GM12878 (cell line): ENCODE measurements at regions not wholly inside any gene's neighbourhood (a gene's known extent, or its start where the extent isn't known, plus 50 kb on each side); places are given as distances from the start of the nearest gene placed in this dataset.

Experiments
- CEBPB ChIP-seq, 2 experiments: fragments of 150-350 bp in 1 of 2; IDR thresholded peaks; 2 replicates each; pipeline ENCODE4 v1.6.1; 2012 to 2014; ENCODE audit warnings: low read depth in 2 of 2, low read length in 2 of 2, borderline replicate concordance in 1 of 2, inconsistent platforms in 1 of 2
- GABPA ChIP-seq: IDR thresholded peaks from 2 replicates; pipeline ENCODE4 v1.6.1; 2014; ENCODE audit warnings: antibody characterized with exemption, low read depth, mild to moderate bottlenecking, inconsistent platforms
- SIN3A ChIP-seq: IDR thresholded peaks from 2 replicates; pipeline ENCODE4 v1.6.1; 2012; ENCODE audit warnings: low read depth, low read length, improper control_type of control experiment
- TAF1 ChIP-seq: IDR thresholded peaks from 2 replicates; pipeline ENCODE4 v1.6.1; 2011; ENCODE audit warnings: mild to moderate bottlenecking, low read depth, low read length, borderline replicate concordance
- TF ChIP-seq, protein P1 (sequence below), 3 experiments: IDR thresholded peaks in 2 of 3; conservative IDR thresholded peaks in 1 of 3; 2 replicates each; pipeline ENCODE4 v1.5.1; 2011; ENCODE audit warnings: low read depth in 3 of 3, low read length in 3 of 3, mild to moderate bottlenecking in 3 of 3, control low read depth in 2 of 3, moderate library complexity in 2 of 3, inconsistent platforms in 1 of 3, mixed read lengths in 1 of 3; ENCODE audit not compliant: control insufficient read depth in 2 of 3, insufficient read depth in 1 of 3; ENCODE audit errors: extremely low read depth in 1 of 3

DNA sequence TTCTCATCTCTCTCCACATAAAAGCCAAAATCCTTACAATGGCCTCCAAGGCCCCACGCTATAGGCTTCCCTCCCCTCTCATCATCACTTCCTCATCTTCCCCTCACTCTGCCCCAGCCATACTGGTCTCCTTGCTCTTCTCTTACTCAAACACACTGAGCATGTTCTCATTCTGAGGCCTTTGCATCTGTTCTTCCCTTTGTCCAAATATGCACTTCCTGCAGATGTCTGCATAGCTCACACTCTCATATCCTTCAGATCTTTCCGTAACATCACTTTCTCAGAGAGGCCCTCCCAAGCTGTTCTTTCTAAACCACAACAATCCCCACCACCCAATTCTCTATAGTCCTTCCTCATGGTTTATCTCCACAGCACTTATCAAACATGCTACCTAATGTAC lies 284.1 kb downstream of the HHIPL2 start:
- TF ChIP-seq GABPA, result no peak
- TF ChIP-seq, protein P1, sequence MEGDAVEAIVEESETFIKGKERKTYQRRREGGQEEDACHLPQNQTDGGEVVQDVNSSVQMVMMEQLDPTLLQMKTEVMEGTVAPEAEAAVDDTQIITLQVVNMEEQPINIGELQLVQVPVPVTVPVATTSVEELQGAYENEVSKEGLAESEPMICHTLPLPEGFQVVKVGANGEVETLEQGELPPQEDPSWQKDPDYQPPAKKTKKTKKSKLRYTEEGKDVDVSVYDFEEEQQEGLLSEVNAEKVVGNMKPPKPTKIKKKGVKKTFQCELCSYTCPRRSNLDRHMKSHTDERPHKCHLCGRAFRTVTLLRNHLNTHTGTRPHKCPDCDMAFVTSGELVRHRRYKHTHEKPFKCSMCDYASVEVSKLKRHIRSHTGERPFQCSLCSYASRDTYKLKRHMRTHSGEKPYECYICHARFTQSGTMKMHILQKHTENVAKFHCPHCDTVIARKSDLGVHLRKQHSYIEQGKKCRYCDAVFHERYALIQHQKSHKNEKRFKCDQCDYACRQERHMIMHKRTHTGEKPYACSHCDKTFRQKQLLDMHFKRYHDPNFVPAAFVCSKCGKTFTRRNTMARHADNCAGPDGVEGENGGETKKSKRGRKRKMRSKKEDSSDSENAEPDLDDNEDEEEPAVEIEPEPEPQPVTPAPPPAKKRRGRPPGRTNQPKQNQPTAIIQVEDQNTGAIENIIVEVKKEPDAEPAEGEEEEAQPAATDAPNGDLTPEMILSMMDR (IDR thresholded peaks at IDR 0.05 in 2 of 3, conservative IDR thresholded peaks at IDR 0.05 in 1 of 3; ENCODE audit: control insufficient read depth in 2 of 3, extremely low read depth in 1 of 3, insufficient read depth in 1 of 3, low read depth in 3 of 3, low read length in 3 of 3), result no peak
- TF ChIP-seq CEBPB (IDR thresholded peaks at IDR 0.05; ENCODE audit: borderline replicate concordance in 1 of 2, low read depth in 2 of 2, low read length in 2 of 2), result no peak
- TF ChIP-seq TAF1, result no peak
- TF ChIP-seq SIN3A, result no peak
